Fibroblast of pulmonary artery (primary cell): ENCODE measurements at regions not wholly inside any gene's neighbourhood (a gene's known extent, or its start where the extent isn't known, plus 50 kb on each side); places are given as distances from the start of the nearest gene placed in this dataset.
"Not testable (repeated sequence)": the region's sequence is repeated elsewhere in the genome, so short reads cannot be mapped to it uniquely, and the experiment has no call there.

Experiments used
- DNase-seq: peaks from one replicate; pipeline ENCODE4 v3.0.0-alpha.2; 2010; ENCODE audit warnings: low read depth
- H3K4me3 ChIP-seq: replicated peaks from 2 replicates; pipeline ENCODE4 v1.5.1; 2011; ENCODE audit warnings: low read depth, mild to moderate bottlenecking, control low read depth, low read length, moderate library complexity
- CTCF ChIP-seq: IDR thresholded peaks from 2 replicates; pipeline ENCODE4 v1.5.1; 2011; ENCODE audit warnings: mild to moderate bottlenecking, control low read depth, low read length, inconsistent platforms; ENCODE audit errors: missing control alignments

- DNase-seq = no peak
- no peak for TF ChIP-seq CTCF
- no peak overlapping the region for H3K4me3 ChIP-seq
Measured at GRCh38 chr14:53716578-53716977, 240.0 kb downstream of the BMP4 start.

- H3K4me3 ChIP-seq = peak overlapping the region; percentile 29
- TF ChIP-seq CTCF = no peak
- peak; percentile 67 for DNase-seq
Measured at GRCh38 chr14:53715193-53715721, 241.4 kb downstream of the BMP4 start.

GRCh38 chr14:53714495-53715192 is 242.0 kb downstream of the BMP4 start:
- peak; percentile 31 for DNase-seq
- H3K4me3 ChIP-seq = peak overlapping the region; percentile 29
- TF ChIP-seq CTCF = no peak

- not testable (repeated sequence) for H3K4me3 ChIP-seq, DNase-seq
Measured at GRCh38 chr14:53712901-53713300, 243.7 kb downstream of the BMP4 start.

- no peak for DNase-seq
- TF ChIP-seq CTCF = no peak
- H3K4me3 ChIP-seq = no peak overlapping the region
Measured at GRCh38 chr14:53711205-53711604, 245.4 kb downstream of the BMP4 start.

GRCh38 chr14:53710615-53711014 is 246.0 kb downstream of the BMP4 start:
- TF ChIP-seq CTCF = no peak
- DNase-seq = no peak

GRCh38 chr14:53709381-53709780 is 247.2 kb downstream of the BMP4 start:
- DNase-seq = no peak
- no peak for TF ChIP-seq CTCF
- no peak overlapping the region for H3K4me3 ChIP-seq

More at GRCh38 chr14:53710615-53711014, 246.0 kb downstream of the BMP4 start:
- H3K4me3 ChIP-seq = no peak overlapping the region
